HEK293 (cell line): ENCODE measurements at regions not wholly inside any gene's neighbourhood (a gene's known extent, or its start where the extent isn't known, plus 50 kb on each side); places are given as distances from the start of the nearest gene placed in this dataset.

Experiments used
- CTCF ChIA-PET: fragments of 350-600 bp; formaldehyde crosslinking; extraction: SDS; loops from one replicate; lab custom pipeline; 2021; ENCODE audit warnings: antibody characterized with exemption; lab: Yijun Ruan, JAX
- POLR2A ChIA-PET: fragments of 300-600 bp; formaldehyde crosslinking; extraction: SDS; loops from one replicate; lab custom pipeline; 2020; ENCODE audit warnings: antibody characterized with exemption, inconsistent platforms; lab: Yijun Ruan, JAX
- H3K27ac ChIP-seq: fragments of 200-500 bp; sonication (Bioruptor generic); 2 replicates; pipeline ENCODE4 v1.5.1; 2014; ENCODE audit warnings: low read depth, low read length, control low read depth, inconsistent platforms; ENCODE audit errors: extremely low read depth
- H3K36me3 ChIP-seq, 2 experiments: fragments of 200-500 bp in 1 of 2; sonication (Bioruptor generic) in 1 of 2; 1 replicate in 1 of 2; 2 replicates in 1 of 2; pipeline ENCODE4 v1.5.1; 2014 to 2017; ENCODE audit warnings: inconsistent platforms in 2 of 2, low read length in 2 of 2; ENCODE audit not compliant: control insufficient read depth in 2 of 2, insufficient read depth in 1 of 2
- H3K4me1 ChIP-seq: fragments of 200-500 bp; sonication (Bioruptor generic); 2 replicates; pipeline ENCODE4 v1.5.1; 2014; ENCODE audit warnings: mild to moderate bottlenecking, low read length, inconsistent platforms; ENCODE audit not compliant: control insufficient read depth, insufficient read depth
- H3K4me3 ChIP-seq: 2 replicates; pipeline ENCODE4 v1.5.1; 2011; ENCODE audit warnings: low read depth, mild to moderate bottlenecking, control low read depth, low read length, moderate library complexity
- H3K9me3 ChIP-seq: fragments of 200-500 bp; sonication (Bioruptor generic); 2 replicates; pipeline ENCODE4 v1.5.1; 2014; ENCODE audit warnings: low read depth, low read length, inconsistent platforms; ENCODE audit not compliant: control insufficient read depth, insufficient read depth
- BCL11B ChIP-seq: fragments of 450-650 bp; formaldehyde crosslinking; IDR thresholded peaks from 2 replicates; pipeline ENCODE4 v1.5.1; 2016; ENCODE audit warnings: low read depth, missing biosample characterization, missing genetic modification characterization
- MYNN ChIP-seq: fragments of 450-650 bp; formaldehyde crosslinking; IDR thresholded peaks from 2 replicates; pipeline ENCODE4 v1.5.1; 2016; ENCODE audit warnings: missing biosample characterization, missing genetic modification characterization, borderline replicate concordance
- ZNF121 ChIP-seq: fragments of 450-650 bp; formaldehyde crosslinking; IDR thresholded peaks from 2 replicates; pipeline ENCODE4 v1.5.1; 2016; ENCODE audit warnings: missing biosample characterization, missing genetic modification characterization
- ZNF157 ChIP-seq: fragments of 450-650 bp; formaldehyde crosslinking; IDR thresholded peaks from 2 replicates; pipeline ENCODE4 v1.5.1; 2016; ENCODE audit warnings: missing biosample characterization, missing genetic modification characterization
- ZNF221 ChIP-seq: fragments of 450-650 bp; formaldehyde crosslinking; IDR thresholded peaks from 2 replicates; pipeline ENCODE4 v1.5.1; 2017; ENCODE audit warnings: missing biosample characterization, missing genetic modification characterization, borderline replicate concordance
- ZNF223 ChIP-seq: fragments of 450-650 bp; formaldehyde crosslinking; IDR thresholded peaks from 2 replicates; pipeline ENCODE4 v1.5.1; 2016; ENCODE audit warnings: missing biosample characterization, missing genetic modification characterization
- ZNF350 ChIP-seq: fragments of 450-650 bp; formaldehyde crosslinking; IDR thresholded peaks from 2 replicates; pipeline ENCODE4 v1.5.0; 2017; ENCODE audit warnings: missing biosample characterization, mild to moderate bottlenecking, missing genetic modification characterization
- ZNF560 ChIP-seq: fragments of 450-650 bp; formaldehyde crosslinking; IDR thresholded peaks from 2 replicates; pipeline ENCODE4 v1.5.1; 2017; ENCODE audit warnings: missing biosample characterization, missing genetic modification characterization, borderline replicate concordance
- ZNF596 ChIP-seq: fragments of 450-650 bp; IDR thresholded peaks from 2 replicates; pipeline ENCODE4 v1.5.0; 2018; ENCODE audit warnings: missing biosample characterization, mild to moderate bottlenecking, missing genetic modification characterization, moderate library complexity
- ZNF610 ChIP-seq: fragments of 450-650 bp; formaldehyde crosslinking; IDR thresholded peaks from 2 replicates; pipeline ENCODE4 v1.5.1; 2016; ENCODE audit warnings: missing biosample characterization, missing genetic modification characterization, borderline replicate concordance
- ZNF621 ChIP-seq: fragments of 450-650 bp; formaldehyde crosslinking; IDR thresholded peaks from 2 replicates; pipeline ENCODE4 v1.5.1; 2017; ENCODE audit warnings: missing biosample characterization, missing genetic modification characterization
- ZNF654 ChIP-seq: fragments of 450-650 bp; formaldehyde crosslinking; IDR thresholded peaks from 2 replicates; pipeline ENCODE4 v1.5.1; 2016; ENCODE audit warnings: low read depth, missing biosample characterization, missing genetic modification characterization
- ZNF658 ChIP-seq: fragments of 450-650 bp; formaldehyde crosslinking; IDR thresholded peaks from 2 replicates; pipeline ENCODE4; 2016; ENCODE audit warnings: missing biosample characterization, missing genetic modification characterization
- ZNF677 ChIP-seq: fragments of 450-650 bp; IDR thresholded peaks from 2 replicates; pipeline ENCODE4 v1.5.0; 2018; ENCODE audit warnings: missing biosample characterization, mild to moderate bottlenecking, missing genetic modification characterization, moderate library complexity
- ZNF785 ChIP-seq: fragments of 450-650 bp; formaldehyde crosslinking; IDR thresholded peaks from 2 replicates; pipeline ENCODE4 v1.5.1; 2016; ENCODE audit warnings: missing biosample characterization, missing genetic modification characterization
- ZNF843 ChIP-seq: fragments of 450-650 bp; formaldehyde crosslinking; IDR thresholded peaks from 2 replicates; pipeline ENCODE4 v1.5.1; 2016; ENCODE audit warnings: missing biosample characterization, missing genetic modification characterization
- ZSCAN23 ChIP-seq: fragments of 450-650 bp; formaldehyde crosslinking; IDR thresholded peaks from 2 replicates; pipeline ENCODE4 v1.5.1; 2016; ENCODE audit warnings: missing biosample characterization, missing genetic modification characterization
- TF ChIP-seq, protein P1 (sequence below): fragments of 450-650 bp; formaldehyde crosslinking; IDR thresholded peaks from 2 replicates; pipeline ENCODE4 v1.5.1; 2016; ENCODE audit warnings: missing biosample characterization, missing genetic modification characterization
- TF ChIP-seq, protein P2 (sequence below): fragments of 450-650 bp; formaldehyde crosslinking; conservative IDR thresholded peaks from 2 replicates; pipeline ENCODE4 v1.5.1; 2016; ENCODE audit warnings: low read depth, missing biosample characterization, missing genetic modification characterization
- TF ChIP-seq, protein P3 (sequence below): fragments of 450-650 bp; formaldehyde crosslinking; IDR thresholded peaks from 2 replicates; pipeline ENCODE4 v1.5.1; 2016; ENCODE audit warnings: missing biosample characterization, missing genetic modification characterization
- TF ChIP-seq, protein P4 (sequence below): fragments of 450-650 bp; formaldehyde crosslinking; IDR thresholded peaks from 2 replicates; pipeline ENCODE4 v1.5.1; 2016; ENCODE audit warnings: missing biosample characterization, missing genetic modification characterization
- TF ChIP-seq, protein P5 (sequence below): fragments of 450-650 bp; formaldehyde crosslinking; IDR thresholded peaks from 2 replicates; pipeline ENCODE4 v1.5.1; 2016; ENCODE audit warnings: missing biosample characterization, missing genetic modification characterization
- TF ChIP-seq, protein P6 (sequence below): fragments of 450-650 bp; formaldehyde crosslinking; IDR thresholded peaks from 2 replicates; pipeline ENCODE4 v1.5.1; 2017; ENCODE audit warnings: missing biosample characterization, missing genetic modification characterization

DNA sequence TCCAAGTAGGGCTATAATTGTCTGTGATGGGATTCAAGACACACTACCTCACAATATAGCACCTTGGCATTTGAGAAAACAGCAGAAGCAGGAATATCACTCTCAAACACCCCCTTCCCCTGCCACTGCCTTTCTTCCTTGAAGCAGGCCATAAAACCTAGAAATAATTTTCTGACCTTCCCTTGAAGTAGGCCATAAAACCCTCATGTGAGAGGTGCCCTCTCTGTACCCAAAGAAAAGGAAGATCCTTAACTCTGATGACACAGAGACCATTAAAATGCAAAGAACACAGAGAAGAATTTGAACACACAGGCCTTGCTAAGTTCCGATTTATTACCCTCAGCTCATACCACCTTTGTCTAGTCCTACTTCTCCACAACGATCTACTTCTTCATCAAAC lies 631.7 kb upstream of the CADM1 start:
- H3K4me1 ChIP-seq, result no peaks in the 10 kb centered on the region
- CTCF ChIA-PET, result no interaction called here
- H3K36me3 ChIP-seq, result no peaks in the 10 kb centered on the region
- H3K27ac ChIP-seq, result no peak overlapping the region
- H3K9me3 ChIP-seq, result no peaks in the 10 kb centered on the region
- no peak overlapping the region for H3K4me3 ChIP-seq
- POLR2A ChIA-PET, result no interaction called here
- TF ChIP-seq ZSCAN23 (no peak), ZNF560 (tag by site-specific recombination) (no peak), ZNF785 (tag by site-specific recombination) (no peak), ZNF223 (tag by site-specific recombination) (no peak), ZNF596 (tag by site-specific recombination) (no peak), ZNF157 (tag by site-specific recombination) (no peak)
- TF ChIP-seq, protein P1, sequence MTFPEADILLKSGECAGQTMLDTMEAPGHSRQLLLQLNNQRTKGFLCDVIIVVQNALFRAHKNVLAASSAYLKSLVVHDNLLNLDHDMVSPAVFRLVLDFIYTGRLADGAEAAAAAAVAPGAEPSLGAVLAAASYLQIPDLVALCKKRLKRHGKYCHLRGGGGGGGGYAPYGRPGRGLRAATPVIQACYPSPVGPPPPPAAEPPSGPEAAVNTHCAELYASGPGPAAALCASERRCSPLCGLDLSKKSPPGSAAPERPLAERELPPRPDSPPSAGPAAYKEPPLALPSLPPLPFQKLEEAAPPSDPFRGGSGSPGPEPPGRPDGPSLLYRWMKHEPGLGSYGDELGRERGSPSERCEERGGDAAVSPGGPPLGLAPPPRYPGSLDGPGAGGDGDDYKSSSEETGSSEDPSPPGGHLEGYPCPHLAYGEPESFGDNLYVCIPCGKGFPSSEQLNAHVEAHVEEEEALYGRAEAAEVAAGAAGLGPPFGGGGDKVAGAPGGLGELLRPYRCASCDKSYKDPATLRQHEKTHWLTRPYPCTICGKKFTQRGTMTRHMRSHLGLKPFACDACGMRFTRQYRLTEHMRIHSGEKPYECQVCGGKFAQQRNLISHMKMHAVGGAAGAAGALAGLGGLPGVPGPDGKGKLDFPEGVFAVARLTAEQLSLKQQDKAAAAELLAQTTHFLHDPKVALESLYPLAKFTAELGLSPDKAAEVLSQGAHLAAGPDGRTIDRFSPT (tag by site-specific recombination), result no peak
- TF ChIP-seq, protein P2, sequence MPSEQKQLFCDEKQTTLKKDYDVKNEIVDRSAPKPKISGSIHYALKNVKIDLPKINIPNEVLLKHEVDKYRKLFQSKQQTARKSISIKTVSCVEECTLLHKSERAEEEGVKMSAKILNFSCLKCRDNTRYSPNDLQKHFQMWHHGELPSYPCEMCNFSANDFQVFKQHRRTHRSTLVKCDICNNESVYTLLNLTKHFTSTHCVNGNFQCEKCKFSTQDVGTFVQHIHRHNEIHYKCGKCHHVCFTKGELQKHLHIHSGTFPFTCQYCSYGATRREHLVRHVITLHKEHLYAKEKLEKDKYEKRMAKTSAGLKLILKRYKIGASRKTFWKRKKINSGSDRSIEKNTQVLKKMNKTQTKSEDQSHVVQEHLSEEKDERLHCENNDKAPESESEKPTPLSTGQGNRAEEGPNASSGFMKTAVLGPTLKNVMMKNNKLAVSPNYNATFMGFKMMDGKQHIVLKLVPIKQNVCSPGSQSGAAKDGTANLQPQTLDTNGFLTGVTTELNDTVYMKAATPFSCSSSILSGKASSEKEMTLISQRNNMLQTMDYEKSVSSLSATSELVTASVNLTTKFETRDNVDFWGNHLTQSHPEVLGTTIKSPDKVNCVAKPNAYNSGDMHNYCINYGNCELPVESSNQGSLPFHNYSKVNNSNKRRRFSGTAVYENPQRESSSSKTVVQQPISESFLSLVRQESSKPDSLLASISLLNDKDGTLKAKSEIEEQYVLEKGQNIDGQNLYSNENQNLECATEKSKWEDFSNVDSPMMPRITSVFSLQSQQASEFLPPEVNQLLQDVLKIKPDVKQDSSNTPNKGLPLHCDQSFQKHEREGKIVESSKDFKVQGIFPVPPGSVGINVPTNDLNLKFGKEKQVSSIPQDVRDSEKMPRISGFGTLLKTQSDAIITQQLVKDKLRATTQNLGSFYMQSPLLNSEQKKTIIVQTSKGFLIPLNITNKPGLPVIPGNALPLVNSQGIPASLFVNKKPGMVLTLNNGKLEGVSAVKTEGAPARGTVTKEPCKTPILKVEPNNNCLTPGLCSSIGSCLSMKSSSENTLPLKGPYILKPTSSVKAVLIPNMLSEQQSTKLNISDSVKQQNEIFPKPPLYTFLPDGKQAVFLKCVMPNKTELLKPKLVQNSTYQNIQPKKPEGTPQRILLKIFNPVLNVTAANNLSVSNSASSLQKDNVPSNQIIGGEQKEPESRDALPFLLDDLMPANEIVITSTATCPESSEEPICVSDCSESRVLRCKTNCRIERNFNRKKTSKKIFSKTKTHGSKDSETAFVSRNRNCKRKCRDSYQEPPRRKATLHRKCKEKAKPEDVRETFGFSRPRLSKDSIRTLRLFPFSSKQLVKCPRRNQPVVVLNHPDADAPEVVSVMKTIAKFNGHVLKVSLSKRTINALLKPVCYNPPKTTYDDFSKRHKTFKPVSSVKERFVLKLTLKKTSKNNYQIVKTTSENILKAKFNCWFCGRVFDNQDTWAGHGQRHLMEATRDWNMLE, result no peak
- TF ChIP-seq, protein P3, sequence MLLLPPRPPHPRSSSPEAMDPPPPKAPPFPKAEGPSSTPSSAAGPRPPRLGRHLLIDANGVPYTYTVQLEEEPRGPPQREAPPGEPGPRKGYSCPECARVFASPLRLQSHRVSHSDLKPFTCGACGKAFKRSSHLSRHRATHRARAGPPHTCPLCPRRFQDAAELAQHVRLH (tag by site-specific recombination), result no peak
- TF ChIP-seq, all 188 proteins: peak for 0

DNA sequence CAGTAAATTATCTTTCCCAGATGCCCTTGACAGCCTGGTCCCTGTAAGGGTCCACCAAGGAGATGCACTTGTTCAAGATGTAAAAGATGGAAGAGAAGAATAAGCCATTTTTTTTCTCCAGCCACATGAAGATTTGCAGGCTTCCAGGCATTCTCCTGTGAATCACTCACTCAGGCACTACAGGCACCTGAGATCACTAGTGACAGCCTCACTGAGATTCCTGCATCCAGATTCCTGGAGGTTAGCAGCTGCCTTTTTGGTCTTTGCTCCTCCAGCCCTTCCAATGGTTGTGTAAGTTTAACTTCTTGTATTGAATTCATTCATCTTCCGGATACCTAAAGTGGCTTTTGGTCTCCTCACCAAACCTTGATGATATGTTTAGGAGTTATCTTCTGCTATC lies 630.2 kb upstream of the CADM1 start:
- Histone ChIP-seq H3K36me3 (no peaks in the 10 kb centered on the region), H3K27ac (no peak overlapping the region), H3K4me3 (no peak overlapping the region), H3K4me1 (no peaks in the 10 kb centered on the region), H3K9me3 (no peaks in the 10 kb centered on the region)
- ChIA-PET POLR2A (no interaction called here), CTCF (no interaction called here)
- TF ChIP-seq ZNF221 (tag by site-specific recombination) (no peak), ZNF658 (no peak), ZNF843 (tag by site-specific recombination) (no peak), ZNF350 (no peak), ZNF621 (tag by site-specific recombination) (no peak), ZNF654 (tag by site-specific recombination) (no peak), ZNF610 (tag by site-specific recombination) (no peak), ZNF121 (tag by site-specific recombination) (no peak), ZNF677 (no peak), MYNN (tag by site-specific recombination) (no peak), BCL11B (tag by site-specific recombination) (no peak)
- TF ChIP-seq, protein P4, sequence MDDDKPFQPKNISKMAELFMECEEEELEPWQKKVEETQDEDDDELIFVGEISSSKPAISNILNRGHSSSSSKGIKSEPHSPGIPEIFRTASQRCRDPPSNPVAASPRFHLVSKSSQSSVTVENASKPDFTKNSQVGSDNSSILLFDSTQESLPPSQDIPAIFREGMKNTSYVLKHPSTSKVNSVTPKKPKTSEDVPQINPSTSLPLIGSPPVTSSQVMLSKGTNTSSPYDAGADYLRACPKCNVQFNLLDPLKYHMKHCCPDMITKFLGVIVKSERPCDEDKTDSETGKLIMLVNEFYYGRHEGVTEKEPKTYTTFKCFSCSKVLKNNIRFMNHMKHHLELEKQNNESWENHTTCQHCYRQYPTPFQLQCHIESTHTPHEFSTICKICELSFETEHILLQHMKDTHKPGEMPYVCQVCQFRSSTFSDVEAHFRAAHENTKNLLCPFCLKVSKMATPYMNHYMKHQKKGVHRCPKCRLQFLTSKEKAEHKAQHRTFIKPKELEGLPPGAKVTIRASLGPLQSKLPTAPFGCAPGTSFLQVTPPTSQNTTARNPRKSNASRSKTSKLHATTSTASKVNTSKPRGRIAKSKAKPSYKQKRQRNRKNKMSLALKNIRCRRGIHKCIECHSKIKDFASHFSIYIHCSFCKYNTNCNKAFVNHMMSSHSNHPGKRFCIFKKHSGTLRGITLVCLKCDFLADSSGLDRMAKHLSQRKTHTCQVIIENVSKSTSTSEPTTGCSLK (tag by site-specific recombination), result no peak
- TF ChIP-seq, protein P5, sequence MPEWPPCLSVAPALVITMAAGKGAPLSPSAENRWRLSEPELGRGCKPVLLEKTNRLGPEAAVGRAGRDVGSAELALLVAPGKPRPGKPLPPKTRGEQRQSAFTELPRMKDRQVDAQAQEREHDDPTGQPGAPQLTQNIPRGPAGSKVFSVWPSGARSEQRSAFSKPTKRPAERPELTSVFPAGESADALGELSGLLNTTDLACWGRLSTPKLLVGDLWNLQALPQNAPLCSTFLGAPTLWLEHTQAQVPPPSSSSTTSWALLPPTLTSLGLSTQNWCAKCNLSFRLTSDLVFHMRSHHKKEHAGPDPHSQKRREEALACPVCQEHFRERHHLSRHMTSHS (tag by site-specific recombination), result no peak
- TF ChIP-seq, protein P6, sequence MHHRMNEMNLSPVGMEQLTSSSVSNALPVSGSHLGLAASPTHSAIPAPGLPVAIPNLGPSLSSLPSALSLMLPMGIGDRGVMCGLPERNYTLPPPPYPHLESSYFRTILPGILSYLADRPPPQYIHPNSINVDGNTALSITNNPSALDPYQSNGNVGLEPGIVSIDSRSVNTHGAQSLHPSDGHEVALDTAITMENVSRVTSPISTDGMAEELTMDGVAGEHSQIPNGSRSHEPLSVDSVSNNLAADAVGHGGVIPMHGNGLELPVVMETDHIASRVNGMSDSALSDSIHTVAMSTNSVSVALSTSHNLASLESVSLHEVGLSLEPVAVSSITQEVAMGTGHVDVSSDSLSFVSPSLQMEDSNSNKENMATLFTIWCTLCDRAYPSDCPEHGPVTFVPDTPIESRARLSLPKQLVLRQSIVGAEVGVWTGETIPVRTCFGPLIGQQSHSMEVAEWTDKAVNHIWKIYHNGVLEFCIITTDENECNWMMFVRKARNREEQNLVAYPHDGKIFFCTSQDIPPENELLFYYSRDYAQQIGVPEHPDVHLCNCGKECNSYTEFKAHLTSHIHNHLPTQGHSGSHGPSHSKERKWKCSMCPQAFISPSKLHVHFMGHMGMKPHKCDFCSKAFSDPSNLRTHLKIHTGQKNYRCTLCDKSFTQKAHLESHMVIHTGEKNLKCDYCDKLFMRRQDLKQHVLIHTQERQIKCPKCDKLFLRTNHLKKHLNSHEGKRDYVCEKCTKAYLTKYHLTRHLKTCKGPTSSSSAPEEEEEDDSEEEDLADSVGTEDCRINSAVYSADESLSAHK (tag by site-specific recombination), result no peak
